ENCODE measurements at regions not wholly inside any gene's neighbourhood (a gene's known extent, or its start where the extent isn't known, plus 50 kb on each side); places are given as distances from the start of the nearest gene placed in this dataset.

GRCh38 chr22:42180349-42180842 is 49.8 kb upstream of the CYP2D6 start:
- Histone ChIP-seq H3K4me1 (ENCODE audit: insufficient read depth, low read length) (peaks cover 17% of the 10 kb centered on the region), H3K27ac (ENCODE audit: low read depth, low read length) (no peak overlapping the region), H3K36me3 (ENCODE audit: insufficient read depth, low read length) (peaks cover 4% of the 10 kb centered on the region), H3K9me3 (ENCODE audit: low read depth, low read length) (no peaks in the 10 kb centered on the region), H2AFZ (ENCODE audit: low read length) (no peak overlapping the region), H4K20me1 (ENCODE audit: insufficient read depth, low read length) (peaks cover 74% of the 10 kb centered on the region), H3K4me3 (ENCODE audit: insufficient read depth, low read length) (no peak overlapping the region), H3K4me2 (ENCODE audit: insufficient read depth, low read length) (no peak overlapping the region), H3K79me2 (ENCODE audit: insufficient read depth, low read length) (peaks cover 19% of the 10 kb centered on the region), H3K27me3 (ENCODE audit: insufficient read depth, low read length) (no peaks in the 10 kb centered on the region)
- DNase-seq (ENCODE audit: insufficient read length, low spot score, missing footprints) = no peak
- no peak for TF ChIP-seq CTCF (IDR thresholded peaks at IDR 0.05; ENCODE audit: extremely low read depth, low read depth, low read length)

Measured in osteoblast (primary cell).